BJ (cell line): ENCODE measurements at regions not wholly inside any gene's neighbourhood (a gene's known extent, or its start where the extent isn't known, plus 50 kb on each side); places are given as distances from the start of the nearest gene placed in this dataset.

ENCODE experiments used
- CTCF ChIA-PET: fragments of 350-600 bp; formaldehyde crosslinking; extraction: SDS; loops from one replicate; lab custom pipeline; 2021; ENCODE audit warnings: antibody characterized with exemption, inconsistent platforms; lab: Yijun Ruan, JAX
- POLR2A ChIA-PET: fragments of 300-600 bp; sonication (Branson Sonifier 250); formaldehyde crosslinking; extraction: SDS; loops from one replicate; lab custom pipeline; 2021; ENCODE audit warnings: antibody characterized with exemption; lab: Charles Lee
- DNase-seq: peaks from one replicate; pipeline ENCODE4 v3.0.0-alpha.2; 2011; ENCODE audit warnings: low read depth
- H3K27me3 ChIP-seq: 2 replicates; pipeline ENCODE4 v1.6.0; 2011; ENCODE audit warnings: low read length; ENCODE audit not compliant: control insufficient read depth, insufficient read depth
- H3K36me3 ChIP-seq: 2 replicates; pipeline ENCODE4 v1.5.1; 2011; ENCODE audit warnings: low read length; ENCODE audit not compliant: control insufficient read depth, insufficient read depth
- H3K4me3 ChIP-seq: 2 replicates; pipeline ENCODE4 v1.5.1; 2011; ENCODE audit warnings: low read depth, mild to moderate bottlenecking, control low read depth, low read length
- CTCF ChIP-seq: IDR thresholded peaks from 2 replicates; pipeline ENCODE4 v1.5.1; 2011; ENCODE audit warnings: low read depth, mild to moderate bottlenecking, control low read depth, inconsistent platforms, low read length, moderate library complexity; ENCODE audit not compliant: insufficient read depth

GRCh38 chr4:180101348-180102083 lies 2141.7 kb upstream of the TENM3 start:
- TF ChIP-seq CTCF, result no peak
- POLR2A ChIA-PET, result no interaction called here
- Histone ChIP-seq H3K27me3 (no peaks in the 10 kb centered on the region), H3K36me3 (no peaks in the 10 kb centered on the region), H3K4me3 (no peak overlapping the region)
- DNase-seq, result no peak
- CTCF ChIA-PET, result no interaction called here

GRCh38 chr4:180103794-180104193 lies 2139.4 kb upstream of the TENM3 start:
- H3K4me3 ChIP-seq, result no peak overlapping the region
- TF ChIP-seq CTCF, result no peak
- no peaks in the 10 kb centered on the region for H3K27me3 ChIP-seq

GRCh38 chr4:180105362-180105761 lies 2137.8 kb upstream of the TENM3 start:
- Histone ChIP-seq H3K4me3 (no peak overlapping the region), H3K27me3 (no peaks in the 10 kb centered on the region), H3K36me3 (no peaks in the 10 kb centered on the region)
- TF ChIP-seq CTCF, result no peak
- no peak for DNase-seq
- ChIA-PET CTCF (no interaction called here), POLR2A (no interaction called here)

More at GRCh38 chr4:180103794-180104193, 2139.4 kb upstream of the TENM3 start:
- CTCF ChIA-PET, result no interaction called here
- no peak for DNase-seq
- POLR2A ChIA-PET, result no interaction called here
- no peaks in the 10 kb centered on the region for H3K36me3 ChIP-seq

- ChIA-PET CTCF (no interaction called here), POLR2A (no interaction called here)
- no peak for DNase-seq
- Histone ChIP-seq H3K4me3 (no peak overlapping the region), H3K27me3 (no peaks in the 10 kb centered on the region), H3K36me3 (no peaks in the 10 kb centered on the region)
- no peak for TF ChIP-seq CTCF
These were observed 2137.1 kb upstream of the TENM3 start for GRCh38 chr4:180106122-180106521.

GRCh38 chr4:180106997-180107396 lies 2136.2 kb upstream of the TENM3 start:
- Histone ChIP-seq H3K36me3 (no peaks in the 10 kb centered on the region), H3K4me3 (no peak overlapping the region), H3K27me3 (no peaks in the 10 kb centered on the region)
- CTCF ChIA-PET, result no interaction called here
- TF ChIP-seq CTCF, result no peak
- POLR2A ChIA-PET, result no interaction called here
- DNase-seq, result no peak
